GM19023 (cell line): ENCODE measurements at regions not wholly inside any gene's neighbourhood (a gene's known extent, or its start where the extent isn't known, plus 50 kb on each side); places are given as distances from the start of the nearest gene placed in this dataset.

Experiments
- ATAC-seq: cut with Tn5 transposase; IDR thresholded peaks from one replicate; pipeline ENCODE4 v1.9.1; 2021; ENCODE audit warnings: mild to moderate bottlenecking, moderate library complexity; ENCODE audit not compliant: unreplicated experiment

DNA sequence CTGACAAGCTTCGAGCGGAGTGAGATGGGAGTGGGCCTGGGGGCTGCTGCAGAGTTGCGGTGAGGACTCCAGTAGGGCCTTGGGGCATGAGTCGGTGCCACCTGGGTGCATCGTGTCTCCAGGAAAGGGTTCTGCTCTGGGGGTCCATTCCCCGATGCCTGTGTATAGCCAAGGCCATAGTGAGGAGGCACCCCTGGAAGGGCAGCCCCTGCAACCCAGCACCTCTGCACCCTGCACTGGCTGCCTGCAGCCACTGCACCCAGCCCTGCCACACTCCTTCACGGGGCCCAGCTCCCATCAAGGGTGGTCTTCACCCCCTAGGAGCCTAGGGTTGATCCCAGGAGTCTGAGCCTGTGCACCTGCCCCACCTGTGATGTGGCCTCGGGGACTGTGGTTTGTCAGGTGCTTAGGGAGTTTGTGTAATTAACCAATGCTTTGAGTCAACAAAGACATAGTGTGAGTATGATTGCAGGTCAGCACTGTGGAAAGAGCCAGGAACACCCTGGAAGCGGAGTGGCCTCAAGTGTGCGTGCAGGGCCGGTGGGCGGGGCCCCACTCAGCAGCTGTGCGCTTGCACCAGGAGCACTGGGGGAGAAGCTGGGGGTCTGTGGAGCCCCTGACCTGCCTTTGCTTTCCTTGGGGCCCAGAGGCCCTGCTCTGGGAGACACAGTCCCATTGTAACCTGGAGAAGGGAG is 1299.3 kb downstream of the BRD1 start:
- ATAC-seq = no peak

DNA sequence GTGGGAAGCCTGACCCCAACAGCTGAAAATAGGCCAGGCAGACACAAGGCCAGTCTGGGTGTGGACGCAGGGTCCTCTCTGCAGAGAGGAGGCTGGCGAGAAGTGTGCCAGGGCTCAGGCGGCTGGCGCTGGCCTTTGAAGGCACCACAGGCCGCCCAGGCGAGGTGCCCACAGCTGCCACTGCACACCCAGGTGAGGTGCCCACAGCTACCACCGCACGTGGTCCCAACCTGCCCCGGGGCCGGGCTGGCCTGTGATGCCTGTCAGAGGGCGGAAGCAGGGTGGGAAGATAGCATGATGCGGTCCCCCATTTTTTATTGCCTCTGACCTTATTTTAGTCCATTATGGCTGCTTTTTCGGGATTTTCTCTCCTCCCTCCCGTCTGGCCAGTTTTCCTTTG is 1303.9 kb downstream of the BRD1 start:
- no peak for ATAC-seq

DNA sequence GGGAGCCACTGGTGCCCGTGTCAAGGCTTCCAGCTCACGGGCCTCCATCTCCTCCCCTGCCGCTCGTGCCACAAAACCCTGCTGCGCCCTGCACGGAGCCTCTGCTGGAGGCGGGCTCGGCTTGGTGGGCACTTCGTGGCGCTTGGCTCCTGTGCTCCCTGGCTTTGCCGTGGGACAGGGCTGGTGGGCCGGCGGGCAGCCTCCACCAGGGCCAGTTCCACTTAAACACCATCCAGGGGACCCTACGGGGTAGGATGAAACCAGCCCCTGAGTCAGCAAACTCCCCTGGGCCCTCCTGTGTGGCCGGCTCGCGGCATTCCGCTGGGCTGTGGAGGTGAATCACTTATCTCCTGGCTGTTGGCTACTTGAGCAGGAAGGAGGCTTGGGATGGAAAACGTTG is 1304.6 kb downstream of the BRD1 start:
- ATAC-seq = no peak

DNA sequence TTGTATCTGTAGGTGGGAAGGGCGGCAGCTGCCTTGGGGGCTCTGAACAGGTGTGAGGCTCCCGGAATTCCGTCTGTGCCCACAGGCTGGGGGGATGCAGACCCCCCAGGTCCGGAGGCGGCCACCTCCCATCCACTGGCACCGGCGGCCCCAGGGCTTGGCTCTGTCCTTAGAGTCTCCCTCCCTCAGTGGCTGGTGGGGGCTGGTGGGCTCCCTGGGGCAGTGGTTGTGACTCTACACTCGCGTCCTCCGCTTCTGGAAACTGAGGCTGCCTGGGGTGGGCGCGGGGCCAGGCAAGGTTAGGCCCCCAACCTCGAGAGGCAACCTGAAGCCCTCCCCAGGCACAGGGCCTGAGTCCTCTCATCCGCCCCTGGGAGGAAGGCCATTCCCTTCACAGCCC is 1305.4 kb downstream of the BRD1 start:
- ATAC-seq = no peak

DNA sequence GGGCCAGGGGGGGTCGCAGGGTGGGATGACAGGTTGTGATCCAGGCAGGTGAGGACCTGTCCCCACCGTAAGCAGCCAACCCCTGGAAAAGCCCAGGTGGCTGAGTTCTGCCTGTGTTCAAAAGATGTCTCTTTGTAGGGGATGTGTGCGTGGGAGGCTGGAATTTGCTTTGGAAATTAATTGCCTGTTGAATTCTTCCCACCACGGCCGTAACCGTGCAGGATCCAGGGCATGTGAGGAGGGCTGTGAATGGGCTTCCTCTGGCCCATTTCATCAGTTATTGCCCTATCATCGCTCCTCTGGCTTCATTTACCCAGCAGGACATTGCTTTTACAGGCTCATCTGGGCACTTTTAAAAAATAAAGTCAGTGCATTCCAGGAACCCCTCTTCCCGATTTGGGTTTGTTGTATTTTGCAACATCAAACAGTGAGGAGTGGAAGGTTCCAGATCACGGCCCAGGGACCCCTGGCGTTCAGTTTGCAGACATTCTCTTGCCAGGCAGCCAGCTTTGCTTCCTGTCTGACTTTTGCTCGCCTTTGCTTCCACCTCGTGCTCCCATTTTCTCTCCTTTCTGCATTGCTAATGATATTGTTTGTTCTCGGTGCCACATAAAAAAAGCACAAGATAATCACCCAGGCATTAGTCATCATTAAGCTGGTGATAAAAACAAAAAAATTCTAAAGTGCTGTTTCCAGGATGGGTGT is 1306.6 kb downstream of the BRD1 start:
- ATAC-seq = no peak

DNA sequence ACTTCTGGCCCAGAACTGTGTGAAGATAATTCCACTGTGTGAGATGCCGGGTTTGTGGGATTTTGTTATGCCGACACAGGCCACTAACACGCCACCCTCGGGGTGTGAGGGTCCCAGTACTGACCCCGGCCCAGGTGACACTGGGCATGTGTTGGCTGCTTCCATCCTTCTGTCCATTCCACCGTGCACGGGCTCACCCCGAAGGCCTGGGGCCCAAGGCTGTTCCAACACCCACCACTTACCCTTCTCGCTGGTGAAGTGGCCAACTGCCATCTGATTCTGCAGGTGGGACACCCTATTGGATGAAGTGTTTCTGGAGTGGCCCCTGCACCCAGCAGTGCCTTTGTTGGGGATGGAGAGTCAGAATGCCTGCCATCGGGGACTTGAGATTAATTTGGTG is 1307.5 kb downstream of the BRD1 start:
- no peak for ATAC-seq

DNA sequence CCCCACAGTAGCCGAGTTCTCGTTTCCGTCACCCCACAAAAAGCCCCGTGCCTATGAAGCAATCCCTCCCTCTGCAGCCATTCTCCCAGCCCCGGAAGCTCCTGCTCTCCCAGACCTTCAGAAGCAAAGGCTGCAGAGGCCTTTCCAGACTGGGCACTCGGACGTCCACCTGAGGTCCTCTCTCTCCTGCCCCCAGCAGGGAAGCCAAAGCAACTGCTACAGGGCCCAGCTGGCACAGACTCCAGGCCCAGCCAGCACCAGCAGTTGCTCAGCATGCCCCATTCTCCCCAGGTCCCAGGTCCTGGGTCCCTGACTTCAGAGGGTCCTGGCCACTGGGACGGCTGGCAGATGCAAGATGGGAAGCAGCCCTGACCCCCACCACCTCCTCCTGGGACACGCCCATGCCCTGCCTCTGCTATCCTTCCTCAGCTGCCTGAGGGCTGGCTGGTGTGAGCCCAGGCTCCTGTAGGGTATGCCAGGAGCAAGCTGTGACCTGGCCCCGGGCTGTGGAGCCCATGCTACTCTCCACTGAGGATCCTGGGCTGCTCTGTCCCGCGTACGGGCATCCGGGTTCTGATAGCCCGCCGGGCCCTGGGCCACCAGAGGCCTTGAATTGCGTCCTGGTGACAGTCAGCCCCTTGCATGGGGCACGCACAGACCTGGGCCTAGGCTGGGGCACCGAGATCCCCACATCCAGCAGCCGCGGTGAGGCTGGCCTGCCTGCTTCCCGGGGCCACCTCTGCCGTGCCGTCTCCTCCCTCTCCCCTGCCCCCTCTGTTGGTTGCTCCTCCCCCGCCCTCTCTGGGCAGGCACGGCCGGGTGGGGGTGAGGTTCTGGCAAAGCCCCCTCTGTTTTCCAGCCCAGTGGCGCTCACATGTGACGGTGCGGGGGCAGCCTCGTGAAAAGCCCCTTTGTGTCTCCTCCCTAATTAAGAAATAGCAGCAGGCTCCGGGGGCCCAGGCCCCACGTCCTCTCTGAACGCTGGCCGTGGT is 1310.3 kb downstream of the BRD1 start:
- no peak for ATAC-seq

DNA sequence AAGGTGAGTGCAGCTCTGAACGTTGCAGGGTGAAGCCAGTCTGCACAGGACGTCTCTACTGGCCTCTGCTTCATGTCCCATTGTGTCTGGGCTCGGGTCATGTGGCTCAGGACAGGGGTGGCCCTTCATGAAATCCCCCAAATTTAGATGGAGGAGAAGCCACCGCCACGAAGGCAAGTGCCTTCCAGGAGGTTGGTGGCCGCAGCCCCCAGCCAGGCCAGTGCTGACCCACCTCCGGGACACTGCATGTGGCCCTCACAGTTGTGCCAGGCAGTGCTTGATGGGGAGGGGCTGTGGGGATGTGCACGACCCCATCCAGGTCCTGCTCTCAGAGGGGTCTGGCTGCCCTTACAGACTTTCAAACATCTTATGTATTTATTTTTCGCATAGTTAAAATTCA is 1311.1 kb downstream of the BRD1 start:
- ATAC-seq = no peak

DNA sequence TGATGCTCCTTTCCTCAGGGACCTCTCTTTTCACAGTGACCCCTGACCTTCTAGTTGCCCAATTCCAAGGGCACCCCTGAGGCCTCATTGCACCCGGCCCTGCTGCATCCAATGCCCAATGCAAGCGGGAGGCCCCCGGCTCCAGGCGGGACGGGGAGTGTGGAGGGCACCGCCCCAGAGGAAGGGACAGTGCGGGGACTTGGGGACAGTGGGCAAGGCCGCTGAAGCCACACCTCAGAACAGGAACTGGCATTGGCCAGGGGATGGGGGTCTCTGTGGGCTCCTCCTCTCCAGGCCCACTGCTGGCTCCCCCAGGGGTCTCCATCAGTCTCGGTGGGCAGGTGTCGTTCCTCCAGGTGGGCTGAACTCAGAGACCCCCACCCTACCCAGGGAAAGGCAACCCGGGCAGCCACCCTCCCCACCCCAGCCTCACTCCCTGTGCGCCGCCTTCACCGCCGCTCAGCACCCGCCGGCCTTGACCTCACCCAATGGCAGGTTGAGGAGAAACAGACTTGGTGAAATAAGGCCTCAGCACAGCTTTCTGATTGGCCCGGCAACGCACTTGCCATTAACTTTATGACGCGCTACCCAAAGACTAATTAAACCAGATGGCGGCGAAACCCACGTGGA is 1312.0 kb downstream of the BRD1 start:
- no peak for ATAC-seq

DNA sequence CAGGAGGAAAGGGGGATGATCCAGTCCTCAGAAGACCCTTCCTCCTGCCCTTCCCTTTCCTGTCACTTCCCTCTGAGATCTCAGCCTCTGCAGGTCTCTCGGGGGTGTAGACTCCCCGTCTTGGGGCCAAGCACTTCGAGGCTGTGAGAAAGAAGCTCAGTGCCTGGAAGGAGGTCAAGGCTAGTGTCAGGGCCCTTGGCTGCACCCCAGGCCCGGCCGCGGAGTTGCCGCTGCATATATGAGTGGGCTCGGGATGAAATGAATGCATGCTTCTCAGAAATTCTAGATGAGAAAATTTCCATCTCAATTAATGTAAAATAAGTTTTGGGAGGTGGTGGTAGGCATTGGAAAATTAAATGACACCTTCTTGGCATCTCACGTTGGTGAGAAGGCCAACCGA is 1313.7 kb downstream of the BRD1 start:
- no peak for ATAC-seq

DNA sequence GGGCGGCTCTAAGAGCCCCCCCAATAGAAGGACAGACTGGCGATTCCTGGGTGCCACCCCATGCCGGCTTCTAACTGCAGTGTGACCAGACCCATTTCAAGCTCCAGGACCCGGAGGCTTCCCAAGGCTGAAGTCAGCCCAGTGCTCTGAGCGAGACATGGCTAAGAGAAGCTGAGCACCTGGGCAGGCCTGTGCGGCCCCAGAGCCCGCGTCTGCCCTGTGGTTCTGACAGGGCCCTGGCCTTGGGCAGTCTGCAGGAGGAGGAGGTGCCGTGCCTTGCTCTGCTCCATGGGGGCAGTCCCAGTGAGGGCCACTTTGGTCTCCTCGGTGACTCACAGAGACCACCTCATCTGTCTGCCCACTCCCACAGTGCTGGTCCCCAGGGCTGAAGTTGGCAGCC is 1314.2 kb downstream of the BRD1 start:
- no peak for ATAC-seq

DNA sequence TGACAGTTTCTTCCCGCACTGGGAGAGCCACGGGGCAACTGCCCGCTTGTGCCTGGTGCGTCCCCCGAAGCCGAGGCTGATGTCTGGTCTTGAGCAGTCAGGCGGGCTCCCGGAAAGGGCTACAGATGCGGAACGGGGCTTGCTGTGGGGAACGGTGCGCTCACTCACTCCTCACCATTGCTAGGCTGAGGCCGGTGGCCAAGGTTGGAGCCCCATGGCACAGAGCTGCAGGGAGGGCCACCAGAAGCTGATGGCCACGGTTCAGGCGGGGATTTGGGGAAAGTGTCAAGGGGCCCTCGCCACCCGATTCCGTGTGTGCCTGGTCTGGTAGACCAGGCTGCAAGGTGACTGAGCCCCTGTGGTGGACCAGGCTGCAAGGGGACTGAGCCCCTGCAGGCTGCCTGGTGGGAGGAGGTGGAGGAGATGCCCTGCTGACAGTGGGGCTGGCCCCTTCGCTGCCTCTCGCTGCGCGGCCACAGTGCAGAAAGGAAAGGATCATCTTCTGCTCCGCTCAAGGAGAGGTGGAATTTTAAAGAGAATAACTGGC is 1315.8 kb downstream of the BRD1 start:
- no peak for ATAC-seq

DNA sequence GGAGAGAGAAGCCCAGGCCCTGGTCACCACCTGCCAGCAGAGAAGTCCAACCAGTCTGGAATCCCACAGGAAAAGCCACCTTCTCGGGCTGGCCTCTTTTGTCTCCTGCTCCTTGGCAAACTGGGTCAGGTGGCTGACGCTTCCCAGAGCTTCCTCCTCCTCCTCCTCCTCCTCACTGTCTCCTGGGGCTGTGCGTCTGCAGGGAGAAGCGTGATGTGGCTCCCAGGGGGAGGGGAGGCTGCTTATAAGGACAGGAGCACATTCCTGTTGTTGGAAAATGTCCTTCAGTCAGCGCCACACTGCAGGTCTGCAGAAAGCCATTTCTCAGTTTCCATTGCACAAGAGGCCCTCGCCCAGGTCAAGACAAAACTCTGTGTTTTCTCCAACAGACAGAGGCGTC is 1316.5 kb downstream of the BRD1 start:
- no peak for ATAC-seq

DNA sequence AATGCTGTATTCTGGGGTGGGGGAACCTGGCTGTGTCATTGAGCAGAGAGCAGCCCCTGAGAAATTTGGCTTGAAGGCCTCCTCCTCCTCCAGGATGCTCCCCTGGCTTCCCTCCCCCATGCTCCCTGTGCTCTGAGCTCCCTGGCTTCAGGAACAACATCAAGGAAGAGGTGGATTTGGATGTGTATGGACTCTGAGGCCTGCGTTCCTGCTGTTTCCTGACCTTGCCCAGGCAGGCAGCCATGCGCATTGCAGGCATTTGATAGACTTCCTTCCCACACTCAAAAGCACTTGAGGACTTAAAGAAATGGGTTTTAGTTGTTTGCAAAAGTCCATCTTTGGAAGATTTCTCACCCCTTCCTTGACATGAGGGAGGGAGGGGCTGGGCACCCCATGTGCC is 1317.1 kb downstream of the BRD1 start:
- ATAC-seq = no peak

DNA sequence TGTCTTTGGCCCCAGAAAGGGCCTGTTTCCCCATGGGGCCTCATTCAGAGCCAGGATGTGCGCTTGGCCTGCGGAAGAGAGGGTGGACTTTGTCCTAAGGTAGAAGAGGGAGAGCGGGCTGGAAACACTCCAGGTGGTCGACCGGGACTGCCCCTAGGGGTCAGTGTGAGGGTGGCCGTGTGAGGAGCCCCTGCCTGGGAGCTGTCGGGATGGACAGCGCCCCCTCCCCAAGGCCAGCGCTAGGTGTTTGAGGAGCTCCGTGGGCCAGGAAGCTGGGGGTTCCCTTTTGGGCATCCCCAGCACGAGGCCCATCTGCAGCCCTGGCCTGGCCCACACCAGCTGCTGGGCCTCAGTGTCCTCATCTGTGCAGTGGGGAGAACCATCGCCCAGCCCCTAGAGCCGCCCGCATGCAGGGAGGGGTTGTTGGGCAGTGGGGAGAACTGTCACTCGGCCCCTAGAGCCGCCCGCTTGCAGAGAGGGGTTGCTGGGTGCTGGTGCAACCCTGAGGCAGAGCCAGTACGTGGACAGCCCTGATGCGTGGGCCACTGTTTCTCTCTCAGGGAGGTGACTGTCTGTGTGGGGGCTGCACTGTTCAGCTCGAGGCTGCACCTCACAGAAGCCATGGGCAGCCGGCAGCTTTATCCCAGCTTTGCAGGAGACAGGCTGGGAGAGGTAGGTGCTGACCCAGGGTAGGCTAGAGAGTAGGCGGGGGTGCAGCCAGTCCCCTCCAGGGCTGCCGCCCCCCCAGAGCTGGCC is 1319.9 kb downstream of the BRD1 start:
- ATAC-seq = no peak

DNA sequence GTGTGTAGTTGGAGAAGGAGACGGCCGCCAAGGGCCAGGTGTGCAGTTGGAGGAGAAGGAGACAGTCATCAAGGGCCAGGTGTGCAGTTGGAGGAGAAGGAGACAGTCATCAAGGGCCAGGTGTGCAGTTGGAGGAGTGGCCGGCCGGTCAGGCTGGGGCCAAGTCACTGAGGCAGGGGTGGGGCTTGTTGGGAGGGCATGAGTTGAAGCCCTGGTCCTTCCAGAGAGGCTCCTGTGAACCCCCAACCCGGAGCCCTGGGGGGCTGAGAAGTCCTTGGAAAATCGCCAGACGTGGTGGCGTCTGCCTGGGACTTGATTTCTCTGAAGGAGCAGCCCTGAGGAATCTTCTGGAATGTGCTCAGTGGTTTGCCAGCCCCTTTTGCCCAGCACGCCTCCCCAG is 1320.5 kb downstream of the BRD1 start:
- no peak for ATAC-seq

DNA sequence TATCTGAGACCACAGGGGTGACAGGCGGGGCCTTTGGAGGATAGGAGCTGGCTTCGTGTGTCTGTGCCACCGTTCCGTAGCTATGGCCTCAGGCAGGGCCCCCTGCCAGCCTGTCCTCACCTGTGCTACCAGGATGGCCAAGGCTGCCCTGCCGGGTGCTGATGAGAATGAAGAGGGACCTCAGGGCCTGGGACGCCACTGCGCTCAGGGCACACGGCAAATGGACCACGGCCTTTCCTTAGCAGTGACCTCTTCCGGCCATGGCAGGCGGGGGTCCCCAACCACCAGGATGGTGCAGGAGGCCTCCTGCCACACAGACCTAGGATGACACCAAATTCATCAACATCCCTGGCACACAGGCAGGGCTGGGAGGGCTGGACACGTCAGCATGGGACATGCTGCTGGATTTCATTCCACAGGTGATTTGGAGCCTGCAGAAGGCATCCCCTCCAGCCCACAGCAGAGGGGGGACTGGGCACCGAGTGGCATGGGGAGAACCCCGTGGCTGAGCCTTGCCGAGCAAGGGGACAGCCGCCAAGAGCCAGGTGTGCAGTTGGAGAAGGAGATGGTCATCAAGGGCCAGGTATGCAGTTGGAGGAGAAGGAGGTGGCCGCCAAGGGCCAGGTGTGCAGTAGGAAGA is 1321.0 kb downstream of the BRD1 start:
- ATAC-seq = no peak

DNA sequence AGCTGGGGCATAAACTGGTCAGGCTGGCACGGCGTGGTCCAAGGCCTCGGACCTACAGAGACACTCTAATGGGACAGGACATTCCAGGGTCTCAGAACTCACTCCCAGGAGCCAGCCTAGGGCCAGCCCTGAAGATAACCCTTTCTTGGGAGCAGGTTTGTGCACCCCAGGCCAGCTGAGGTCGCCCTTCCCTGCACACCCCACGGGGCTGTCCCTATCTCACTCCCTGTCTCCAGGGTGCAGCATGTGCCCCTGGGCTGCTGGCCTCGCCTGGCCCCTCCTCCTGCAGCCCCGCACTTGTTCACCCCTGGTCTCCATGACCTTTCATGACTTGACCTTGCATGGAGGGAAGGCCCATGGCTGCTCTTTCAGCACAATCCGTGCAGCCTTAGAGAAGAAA is 1321.8 kb downstream of the BRD1 start:
- no peak for ATAC-seq

DNA sequence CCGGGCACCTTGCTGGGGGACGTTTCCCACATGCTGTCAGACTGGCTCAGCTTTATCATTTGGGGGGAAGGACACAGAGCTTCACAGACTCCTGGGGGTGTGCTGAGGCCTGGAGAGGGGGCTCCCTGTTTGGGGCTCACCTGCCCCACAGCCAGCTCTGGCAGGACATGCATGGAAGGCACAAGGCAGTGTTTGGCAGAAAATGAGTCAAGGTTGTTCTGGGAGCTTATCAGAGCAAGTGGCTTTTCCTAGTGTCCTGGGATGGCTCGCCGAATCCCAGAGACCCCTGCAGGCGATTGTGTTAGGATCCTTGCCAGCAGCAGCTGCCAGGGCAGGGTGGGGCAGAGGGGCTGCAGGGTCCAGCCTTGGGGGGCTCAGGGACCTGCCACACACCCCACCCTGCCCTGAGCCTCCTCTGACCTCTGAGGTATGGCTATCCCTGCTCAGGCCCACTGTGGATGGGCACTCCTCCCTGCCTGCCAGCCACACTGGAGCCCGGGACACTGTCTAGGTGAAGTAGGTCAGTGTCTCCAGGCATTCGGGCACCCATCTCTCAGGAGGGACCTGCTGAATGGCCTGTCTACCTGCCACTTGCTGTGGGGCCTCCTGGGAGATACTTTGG is 1323.0 kb downstream of the BRD1 start:
- no peak for ATAC-seq
